ENCODE measurements at regions not wholly inside any gene's neighbourhood (a gene's known extent, or its start where the extent isn't known, plus 50 kb on each side); places are given as distances from the start of the nearest gene placed in this dataset.
"Not testable (repeated sequence)": the region's sequence is repeated elsewhere in the genome, so short reads cannot be mapped to it uniquely, and the experiment has no call there.

- not testable (repeated sequence) for H3K23ac ChIP-seq (ENCODE audit: low read length); H3K79me2 ChIP-seq (ENCODE audit: control insufficient read depth, insufficient read depth, low read length); H2BK5ac ChIP-seq (ENCODE audit: low read length); H3K56ac ChIP-seq (ENCODE audit: low read length); H4K5ac ChIP-seq (ENCODE audit: low read length); H3K27me3 ChIP-seq (ENCODE audit: insufficient read depth, low read length, poor library complexity); H2BK15ac ChIP-seq (replicated peaks; ENCODE audit: low read depth); H2AK5ac ChIP-seq (ENCODE audit: low read length); H3K27ac ChIP-seq (ENCODE audit: low read depth, low read length); DNase-seq; H3K4me1 ChIP-seq (ENCODE audit: control insufficient read depth, low read depth, low read length); H4K8ac ChIP-seq (ENCODE audit: low read depth, low read length); H3K4me2 ChIP-seq (ENCODE audit: low read length); H3K4ac ChIP-seq (ENCODE audit: low read depth, low read length); H2BK120ac ChIP-seq (ENCODE audit: low read depth, low read length); H3K36me3 ChIP-seq (ENCODE audit: control insufficient read depth, insufficient read depth, low read length); H3K9ac ChIP-seq (ENCODE audit: low read length); H3K4me3 ChIP-seq (ENCODE audit: low read length); H3K18ac ChIP-seq (ENCODE audit: low read length); H3K79me1 ChIP-seq (ENCODE audit: low read length)
- WGBS (ENCODE audit: extremely low coverage, insufficient coverage, low lambda C conversion rate) = no CpG with 5 or more reads among the region's 35 CpGs
These were observed 204.8 kb downstream of the HIBADH start for GRCh38 chr7:27457603-27458565.

DNA sequence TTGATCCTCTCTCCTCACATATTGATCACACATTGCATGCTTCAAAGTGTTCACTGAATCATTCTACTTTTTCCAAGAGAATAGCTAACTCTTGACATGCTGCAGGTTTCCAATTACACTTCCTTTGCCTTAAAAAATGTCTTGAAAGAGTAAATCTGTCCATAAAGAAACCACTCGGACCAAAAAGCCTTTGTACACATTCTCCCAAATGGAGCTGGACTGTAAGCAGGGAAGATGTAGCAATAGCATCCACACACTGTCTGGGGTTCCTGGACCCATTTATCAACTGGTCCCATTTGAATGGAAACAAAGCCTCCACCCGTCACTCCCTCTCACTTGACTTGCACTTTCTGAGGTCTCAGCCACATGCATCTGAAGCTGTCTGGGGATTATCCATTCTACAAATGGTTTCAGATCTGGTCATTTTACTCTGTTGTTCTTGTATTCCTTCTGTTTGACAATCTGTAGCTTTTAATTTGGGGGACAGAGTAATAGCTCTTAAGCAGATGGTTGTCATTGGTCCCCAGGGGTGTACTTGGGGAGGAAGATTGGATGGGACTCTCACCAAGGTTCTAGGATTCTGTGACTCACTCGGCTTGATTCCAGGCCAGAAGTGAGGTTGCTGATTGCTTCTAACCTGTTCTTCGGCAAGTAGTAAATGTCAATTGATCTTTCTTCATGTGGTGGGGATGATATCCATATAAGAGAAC is 203.5 kb downstream of the HIBADH start:
- Histone ChIP-seq H3K18ac (ENCODE audit: low read length) (no peak overlapping the region), H3K27me3 (ENCODE audit: insufficient read depth, low read length, poor library complexity) (no peaks in the 10 kb centered on the region), H3K36me3 (ENCODE audit: control insufficient read depth, insufficient read depth, low read length) (no peaks in the 10 kb centered on the region), H3K4me2 (ENCODE audit: low read length) (no peak overlapping the region), H3K56ac (ENCODE audit: low read length) (no peak overlapping the region), H3K23ac (ENCODE audit: low read length) (no peak overlapping the region), H2BK15ac (replicated peaks; ENCODE audit: low read depth) (no peak overlapping the region), H4K5ac (ENCODE audit: low read length) (no peak overlapping the region), H2AK5ac (ENCODE audit: low read length) (no peak overlapping the region), H3K9ac (ENCODE audit: low read length) (no peak overlapping the region), H2BK5ac (ENCODE audit: low read length) (no peak overlapping the region), H3K4me1 (ENCODE audit: control insufficient read depth, low read depth, low read length) (no peaks in the 10 kb centered on the region), H3K4ac (ENCODE audit: low read depth, low read length) (no peak overlapping the region), H4K8ac (ENCODE audit: low read depth, low read length) (no peak overlapping the region), H3K4me3 (ENCODE audit: low read length) (no peak overlapping the region), H3K27ac (ENCODE audit: low read depth, low read length) (no peak overlapping the region), H2BK120ac (ENCODE audit: low read depth, low read length) (no peak overlapping the region), H3K79me2 (ENCODE audit: control insufficient read depth, insufficient read depth, low read length) (no peaks in the 10 kb centered on the region), H3K79me1 (ENCODE audit: low read length) (no peaks in the 10 kb centered on the region)
- no CpG with 5 or more reads among the region's 4 CpGs for WGBS (ENCODE audit: extremely low coverage, insufficient coverage, low lambda C conversion rate)
- no peak for DNase-seq

GRCh38 chr7:27459731-27460053 is 203.0 kb downstream of the HIBADH start:
- H2BK120ac ChIP-seq (ENCODE audit: low read depth, low read length) = no peak overlapping the region
- H3K27ac ChIP-seq (ENCODE audit: low read depth, low read length) = no peak overlapping the region
- H3K23ac ChIP-seq (ENCODE audit: low read length) = no peak overlapping the region
- no peaks in the 10 kb centered on the region for H3K79me1 ChIP-seq (ENCODE audit: low read length)
- no peak overlapping the region for H3K4me3 ChIP-seq (ENCODE audit: low read length)
- H4K5ac ChIP-seq (ENCODE audit: low read length) = no peak overlapping the region
- no peak overlapping the region for H2BK15ac ChIP-seq (replicated peaks; ENCODE audit: low read depth)
- no peak overlapping the region for H3K4me2 ChIP-seq (ENCODE audit: low read length)
- no peak overlapping the region for H3K18ac ChIP-seq (ENCODE audit: low read length)
- H3K27me3 ChIP-seq (ENCODE audit: insufficient read depth, low read length, poor library complexity) = no peaks in the 10 kb centered on the region
- H3K79me2 ChIP-seq (ENCODE audit: control insufficient read depth, insufficient read depth, low read length) = no peaks in the 10 kb centered on the region
- no CpG with 5 or more reads among the region's 2 CpGs for WGBS (ENCODE audit: extremely low coverage, insufficient coverage, low lambda C conversion rate)
- no peak overlapping the region for H3K9ac ChIP-seq (ENCODE audit: low read length)
- DNase-seq = no peak
- no peaks in the 10 kb centered on the region for H3K36me3 ChIP-seq (ENCODE audit: control insufficient read depth, insufficient read depth, low read length)
- H3K4ac ChIP-seq (ENCODE audit: low read depth, low read length) = no peak overlapping the region
- no peak overlapping the region for H2BK5ac ChIP-seq (ENCODE audit: low read length)
- no peak overlapping the region for H4K8ac ChIP-seq (ENCODE audit: low read depth, low read length)
- no peaks in the 10 kb centered on the region for H3K4me1 ChIP-seq (ENCODE audit: control insufficient read depth, low read depth, low read length)
- H2AK5ac ChIP-seq (ENCODE audit: low read length) = no peak overlapping the region
- H3K56ac ChIP-seq (ENCODE audit: low read length) = no peak overlapping the region

- Histone ChIP-seq H3K4ac (ENCODE audit: low read depth, low read length) (no peak overlapping the region), H3K27me3 (ENCODE audit: insufficient read depth, low read length, poor library complexity) (no peaks in the 10 kb centered on the region), H2BK5ac (ENCODE audit: low read length) (no peak overlapping the region), H3K4me1 (ENCODE audit: control insufficient read depth, low read depth, low read length) (peaks cover 6% of the 10 kb centered on the region), H2BK120ac (ENCODE audit: low read depth, low read length) (no peak overlapping the region), H3K79me1 (ENCODE audit: low read length) (no peaks in the 10 kb centered on the region), H3K36me3 (ENCODE audit: control insufficient read depth, insufficient read depth, low read length) (no peaks in the 10 kb centered on the region), H3K4me2 (ENCODE audit: low read length) (no peak overlapping the region), H3K27ac (ENCODE audit: low read depth, low read length) (no peak overlapping the region), H2BK15ac (replicated peaks; ENCODE audit: low read depth) (no peak overlapping the region), H2AK5ac (ENCODE audit: low read length) (no peak overlapping the region), H3K23ac (ENCODE audit: low read length) (no peak overlapping the region), H3K56ac (ENCODE audit: low read length) (no peak overlapping the region), H3K79me2 (ENCODE audit: control insufficient read depth, insufficient read depth, low read length) (no peaks in the 10 kb centered on the region), H3K18ac (ENCODE audit: low read length) (no peak overlapping the region), H4K8ac (ENCODE audit: low read depth, low read length) (no peak overlapping the region), H4K5ac (ENCODE audit: low read length) (no peak overlapping the region), H3K4me3 (ENCODE audit: low read length) (no peak overlapping the region), H3K9ac (ENCODE audit: low read length) (no peak overlapping the region)
- no CpG with 5 or more reads among the region's 8 CpGs for WGBS (ENCODE audit: extremely low coverage, insufficient coverage, low lambda C conversion rate)
- no peak for DNase-seq
These were observed 200.0 kb downstream of the HIBADH start for GRCh38 chr7:27462575-27463270.

DNA sequence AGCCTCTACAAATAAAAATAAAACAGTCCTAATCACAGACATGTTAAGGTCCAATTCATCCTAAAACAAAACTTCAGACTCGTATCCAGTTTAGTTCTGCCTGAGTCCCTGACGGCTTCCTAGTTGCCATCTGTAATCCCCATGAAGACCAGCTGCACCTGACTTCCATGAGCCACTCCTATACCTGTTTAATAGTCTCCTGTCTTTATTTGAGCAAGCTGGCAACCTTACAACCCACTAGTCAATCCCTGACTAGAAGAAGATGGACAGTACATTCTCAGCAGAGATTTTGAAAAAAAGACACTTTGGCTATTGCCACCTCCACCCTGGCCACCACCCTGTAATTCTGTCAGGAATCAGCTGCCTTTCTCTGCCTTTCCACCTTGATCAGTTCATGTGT is 197.7 kb downstream of the HIBADH start:
- H4K5ac ChIP-seq (ENCODE audit: low read length) = no peak overlapping the region
- no peak overlapping the region for H2BK15ac ChIP-seq (replicated peaks; ENCODE audit: low read depth)
- DNase-seq = no peak
- H3K79me2 ChIP-seq (ENCODE audit: control insufficient read depth, insufficient read depth, low read length) = no peaks in the 10 kb centered on the region
- H3K4me2 ChIP-seq (ENCODE audit: low read length) = no peak overlapping the region
- no peak overlapping the region for H3K4ac ChIP-seq (ENCODE audit: low read depth, low read length)
- H2BK5ac ChIP-seq (ENCODE audit: low read length) = no peak overlapping the region
- H3K9ac ChIP-seq (ENCODE audit: low read length) = no peak overlapping the region
- no peaks in the 10 kb centered on the region for H3K27me3 ChIP-seq (ENCODE audit: insufficient read depth, low read length, poor library complexity)
- no peak overlapping the region for H2AK5ac ChIP-seq (ENCODE audit: low read length)
- H3K36me3 ChIP-seq (ENCODE audit: control insufficient read depth, insufficient read depth, low read length) = no peaks in the 10 kb centered on the region
- no peak overlapping the region for H2BK120ac ChIP-seq (ENCODE audit: low read depth, low read length)
- H3K79me1 ChIP-seq (ENCODE audit: low read length) = no peaks in the 10 kb centered on the region
- H3K4me1 ChIP-seq (ENCODE audit: control insufficient read depth, low read depth, low read length) = peaks cover 6% of the 10 kb centered on the region
- H4K8ac ChIP-seq (ENCODE audit: low read depth, low read length) = no peak overlapping the region
- no CpG with 5 or more reads among the region's 2 CpGs for WGBS (ENCODE audit: extremely low coverage, insufficient coverage, low lambda C conversion rate)
- no peak overlapping the region for H3K18ac ChIP-seq (ENCODE audit: low read length)
- no peak overlapping the region for H3K27ac ChIP-seq (ENCODE audit: low read depth, low read length)
- no peak overlapping the region for H3K56ac ChIP-seq (ENCODE audit: low read length)
- H3K23ac ChIP-seq (ENCODE audit: low read length) = no peak overlapping the region
- H3K4me3 ChIP-seq (ENCODE audit: low read length) = no peak overlapping the region
